ENCODE measurements at regions not wholly inside any gene's neighbourhood (a gene's known extent, or its start where the extent isn't known, plus 50 kb on each side); places are given as distances from the start of the nearest gene placed in this dataset.
"Not testable (repeated sequence)": the region's sequence is repeated elsewhere in the genome, so short reads cannot be mapped to it uniquely, and the experiment has no call there.

GRCh38 chr10:38209332-38209731 is 115.2 kb downstream of the ZNF37A start:
- H3K4me3 ChIP-seq (ENCODE audit: insufficient read depth, low read depth, low read length), result no peak overlapping the region
- H3K36me3 ChIP-seq (replicated peaks; ENCODE audit: control insufficient read depth, insufficient read depth, low read length), result no peaks in the 10 kb centered on the region
- DNase-seq, result no peak
- H3K27me3 ChIP-seq (ENCODE audit: control insufficient read depth, insufficient read depth, low read length), result no peaks in the 10 kb centered on the region

GRCh38 chr10:38209748-38210147 is 115.6 kb downstream of the ZNF37A start:
- not testable (repeated sequence) for H3K4me3 ChIP-seq (ENCODE audit: insufficient read depth, low read depth, low read length); H3K27me3 ChIP-seq (ENCODE audit: control insufficient read depth, insufficient read depth, low read length); DNase-seq; H3K36me3 ChIP-seq (replicated peaks; ENCODE audit: control insufficient read depth, insufficient read depth, low read length)

DNA sequence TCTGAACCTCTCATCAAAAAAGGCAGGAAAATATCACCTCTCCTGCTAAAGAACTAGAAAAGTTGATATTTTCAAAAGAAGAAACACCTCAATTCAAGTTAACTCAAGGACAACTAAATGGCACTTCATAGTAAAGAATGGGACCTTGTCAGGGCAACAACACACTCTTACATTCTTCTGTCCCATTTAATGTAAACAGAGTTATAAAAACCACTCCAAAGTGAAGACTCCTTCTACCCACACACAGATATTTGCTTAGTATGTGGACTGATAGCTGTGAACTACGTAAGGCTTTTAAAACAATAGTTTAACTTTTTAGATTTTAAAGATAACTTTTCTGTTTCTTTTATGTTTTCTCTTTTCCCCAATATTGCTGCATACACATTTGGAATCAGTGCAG is 118.3 kb downstream of the ZNF37A start:
- no peak for DNase-seq
- no peaks in the 10 kb centered on the region for H3K27me3 ChIP-seq (ENCODE audit: control insufficient read depth, insufficient read depth, low read length)
- H3K36me3 ChIP-seq (replicated peaks; ENCODE audit: control insufficient read depth, insufficient read depth, low read length), result no peaks in the 10 kb centered on the region
- H3K4me3 ChIP-seq (ENCODE audit: insufficient read depth, low read depth, low read length), result no peak overlapping the region

DNA sequence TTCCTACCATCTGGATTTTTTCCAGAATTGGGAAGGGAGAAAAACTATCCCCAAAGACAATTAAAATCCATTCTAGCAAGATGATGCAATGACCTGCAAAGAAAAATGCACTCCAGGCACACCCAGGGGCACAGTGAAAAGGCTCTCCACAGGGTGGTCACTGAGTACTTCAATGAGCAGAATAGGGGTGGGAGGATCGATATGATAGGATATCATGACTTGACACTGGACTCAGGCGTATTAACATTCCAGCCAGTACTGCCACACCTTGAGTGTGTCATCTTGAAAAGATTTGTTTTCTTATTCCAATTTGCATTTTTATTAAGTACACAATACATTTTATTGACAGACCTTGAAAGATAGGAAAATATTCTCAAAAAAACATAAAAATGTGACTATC is 132.2 kb downstream of the ZNF37A start:
- H3K27me3 ChIP-seq (ENCODE audit: control insufficient read depth, insufficient read depth, low read length), result no peaks in the 10 kb centered on the region
- H3K36me3 ChIP-seq (replicated peaks; ENCODE audit: control insufficient read depth, insufficient read depth, low read length), result no peaks in the 10 kb centered on the region
- H3K4me3 ChIP-seq (ENCODE audit: insufficient read depth, low read depth, low read length), result no peak overlapping the region
- DNase-seq, result no peak

DNA sequence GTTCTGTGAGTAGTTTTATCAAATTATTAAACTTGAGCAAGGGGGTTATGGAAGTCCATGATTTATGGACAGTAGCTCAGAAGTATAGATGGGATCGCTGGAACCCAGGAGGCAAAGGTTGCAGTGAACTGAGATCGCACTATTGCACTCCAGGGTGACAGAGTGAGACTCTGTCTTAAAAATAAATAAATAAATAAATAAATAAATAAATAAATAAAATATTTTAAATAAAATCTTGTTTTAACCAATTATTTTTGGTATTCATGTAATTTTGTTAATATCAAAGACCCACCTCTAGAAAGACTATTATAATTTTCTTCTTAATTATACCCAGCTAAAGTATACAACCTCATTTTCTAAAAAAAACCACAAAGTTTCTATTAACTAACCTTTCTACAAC is 134.3 kb downstream of the ZNF37A start:
- Histone ChIP-seq H3K36me3 (replicated peaks; ENCODE audit: control insufficient read depth, insufficient read depth, low read length) (no peaks in the 10 kb centered on the region), H3K27me3 (ENCODE audit: control insufficient read depth, insufficient read depth, low read length) (no peaks in the 10 kb centered on the region), H3K4me3 (ENCODE audit: insufficient read depth, low read depth, low read length) (no peak overlapping the region)
- no peak for DNase-seq

DNA sequence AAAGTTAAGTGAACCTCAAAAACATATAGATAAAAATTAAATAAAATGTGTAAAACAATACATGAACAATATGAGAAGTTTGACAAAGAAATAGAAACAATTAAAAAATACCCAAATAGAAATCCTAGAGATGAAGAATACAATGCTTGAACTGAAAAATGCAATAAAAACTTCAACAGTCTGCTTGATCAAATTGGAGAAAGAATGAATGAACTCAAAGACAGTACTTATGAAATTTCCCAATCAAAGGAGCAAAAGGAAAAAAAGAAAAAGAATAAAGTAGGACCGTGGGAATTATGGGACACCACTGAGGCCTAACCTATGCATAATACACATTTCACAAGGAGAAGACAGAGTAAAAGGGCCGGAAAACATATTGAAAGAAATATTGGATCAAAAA is 144.3 kb downstream of the ZNF37A start:
- H3K36me3 ChIP-seq (replicated peaks; ENCODE audit: control insufficient read depth, insufficient read depth, low read length), result not testable (repeated sequence)

GRCh38 chr10:38242061-38242649 is 148.0 kb downstream of the ZNF37A start:
- H3K36me3 ChIP-seq (replicated peaks; ENCODE audit: control insufficient read depth, insufficient read depth, low read length); H3K4me3 ChIP-seq (ENCODE audit: insufficient read depth, low read depth, low read length); H3K27me3 ChIP-seq (ENCODE audit: control insufficient read depth, insufficient read depth, low read length); DNase-seq: not testable (repeated sequence)

More for the DNA sequence above, 144.3 kb downstream of the ZNF37A start:
- H3K4me3 ChIP-seq (ENCODE audit: insufficient read depth, low read depth, low read length); H3K27me3 ChIP-seq (ENCODE audit: control insufficient read depth, insufficient read depth, low read length); DNase-seq: not testable (repeated sequence)

DNA sequence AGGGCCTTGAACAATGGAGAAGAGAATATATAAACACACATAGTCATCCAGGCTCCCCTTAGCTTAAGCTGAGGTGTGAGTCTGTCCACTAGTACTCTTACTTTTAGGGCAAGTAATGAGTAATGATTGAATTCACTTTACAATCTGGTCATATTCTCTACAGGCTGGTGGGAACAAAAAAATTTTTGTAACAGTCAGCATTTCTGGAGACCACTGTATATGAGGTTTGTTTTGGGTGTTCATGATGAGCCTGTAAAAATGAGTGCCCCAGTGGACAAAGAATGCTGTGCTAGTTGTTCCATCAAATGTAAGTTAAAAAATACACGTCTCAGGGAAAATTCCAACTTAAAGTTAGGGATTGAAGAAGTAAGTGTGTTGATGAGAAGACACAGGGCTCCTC is 154.0 kb downstream of the ZNF37A start:
- DNase-seq; H3K36me3 ChIP-seq (replicated peaks; ENCODE audit: control insufficient read depth, insufficient read depth, low read length); H3K4me3 ChIP-seq (ENCODE audit: insufficient read depth, low read depth, low read length); H3K27me3 ChIP-seq (ENCODE audit: control insufficient read depth, insufficient read depth, low read length): not testable (repeated sequence)

DNA sequence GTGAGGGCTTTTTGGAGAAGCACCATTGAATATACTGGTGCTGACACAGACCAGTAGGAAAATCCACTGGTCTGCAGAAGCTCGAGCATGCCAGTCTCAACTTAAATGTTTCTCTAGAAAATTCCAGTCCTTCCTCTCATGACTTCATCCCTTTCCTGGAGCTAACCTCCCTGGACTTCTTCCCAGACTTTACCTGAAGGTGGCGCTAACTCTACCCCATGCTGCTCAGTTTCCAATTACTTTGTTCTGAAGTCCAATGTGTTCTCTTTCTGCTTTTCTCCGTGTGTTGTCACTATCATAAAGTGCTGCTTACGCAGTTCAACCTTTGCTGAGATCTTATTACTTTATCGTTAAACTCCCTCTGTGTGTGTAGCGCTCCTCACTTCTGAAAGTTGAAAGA is 158.4 kb downstream of the ZNF37A start:
- H3K4me3 ChIP-seq (ENCODE audit: insufficient read depth, low read depth, low read length); H3K36me3 ChIP-seq (replicated peaks; ENCODE audit: control insufficient read depth, insufficient read depth, low read length); H3K27me3 ChIP-seq (ENCODE audit: control insufficient read depth, insufficient read depth, low read length); DNase-seq: not testable (repeated sequence)

DNA sequence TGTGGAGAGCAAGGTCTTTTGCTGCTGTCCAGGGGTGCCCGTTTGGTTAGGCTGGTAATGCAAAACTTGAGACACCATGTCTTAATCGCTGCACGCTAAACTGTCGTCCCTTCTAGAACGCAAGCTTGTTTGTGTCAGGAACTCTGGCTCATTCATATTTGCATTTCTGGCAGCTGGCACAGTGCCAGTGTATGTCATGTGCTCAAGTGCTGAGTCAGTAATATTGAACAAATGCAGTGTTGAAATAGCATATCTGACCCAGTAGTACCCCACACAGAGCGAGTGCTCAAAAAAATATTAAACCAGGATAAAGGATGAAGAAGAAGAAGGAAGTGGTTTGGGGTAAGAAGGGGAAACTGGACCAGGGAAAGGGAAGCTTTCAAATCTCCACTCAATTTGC is 173.4 kb downstream of the ZNF37A start:
- H3K36me3 ChIP-seq (replicated peaks; ENCODE audit: control insufficient read depth, insufficient read depth, low read length); H3K27me3 ChIP-seq (ENCODE audit: control insufficient read depth, insufficient read depth, low read length); DNase-seq; H3K4me3 ChIP-seq (ENCODE audit: insufficient read depth, low read depth, low read length): not testable (repeated sequence)

DNA sequence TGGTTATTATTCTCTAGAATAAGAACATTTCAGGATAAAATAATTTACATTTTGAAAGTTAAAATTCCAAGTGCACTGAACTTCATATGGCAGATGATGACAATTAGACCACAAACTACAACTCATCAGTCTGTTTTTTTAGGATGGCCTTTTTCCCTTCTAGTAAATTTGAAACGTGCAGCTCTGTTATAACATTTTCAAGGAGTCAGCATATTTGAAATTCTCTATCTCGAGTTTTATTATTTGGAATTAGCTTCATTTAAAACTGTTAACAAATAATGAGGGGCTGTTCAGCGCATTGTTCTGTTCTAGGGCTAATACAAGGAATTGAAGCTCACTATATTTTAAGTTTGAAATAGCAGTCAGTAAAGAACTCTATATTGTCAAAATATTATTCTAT is 176.9 kb downstream of the ZNF37A start:
- not testable (repeated sequence) for H3K36me3 ChIP-seq (replicated peaks; ENCODE audit: control insufficient read depth, insufficient read depth, low read length); H3K27me3 ChIP-seq (ENCODE audit: control insufficient read depth, insufficient read depth, low read length); DNase-seq

GRCh38 chr10:38274879-38275278 is 180.7 kb downstream of the ZNF37A start:
- DNase-seq; H3K36me3 ChIP-seq (replicated peaks; ENCODE audit: control insufficient read depth, insufficient read depth, low read length); H3K4me3 ChIP-seq (ENCODE audit: insufficient read depth, low read depth, low read length); H3K27me3 ChIP-seq (ENCODE audit: control insufficient read depth, insufficient read depth, low read length): not testable (repeated sequence)

More for the DNA sequence above, 176.9 kb downstream of the ZNF37A start:
- H3K4me3 ChIP-seq (ENCODE audit: insufficient read depth, low read depth, low read length), result not testable (repeated sequence)

DNA sequence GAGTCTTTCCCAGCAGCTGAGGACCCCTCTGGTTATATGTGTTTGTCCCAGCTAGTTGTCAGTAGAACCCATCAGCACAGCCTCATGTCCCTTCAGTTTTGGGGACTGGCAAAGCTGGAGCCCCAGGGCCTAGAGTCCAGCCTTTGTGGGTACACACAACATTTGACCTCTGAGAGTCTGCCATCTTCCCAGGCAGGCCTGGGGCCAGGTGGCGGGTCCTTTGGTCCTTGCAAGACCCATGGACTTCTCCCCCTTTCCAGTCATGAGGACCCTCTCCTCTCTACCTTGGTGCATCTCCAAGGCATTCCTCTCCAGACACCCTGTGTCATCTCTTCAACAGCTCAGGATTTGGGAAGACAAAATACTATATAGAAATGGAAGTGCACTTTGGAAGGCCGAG is 198.4 kb downstream of the ZNF37A start:
- not testable (repeated sequence) for DNase-seq; H3K4me3 ChIP-seq (ENCODE audit: insufficient read depth, low read depth, low read length); H3K36me3 ChIP-seq (replicated peaks; ENCODE audit: control insufficient read depth, insufficient read depth, low read length); H3K27me3 ChIP-seq (ENCODE audit: control insufficient read depth, insufficient read depth, low read length)

DNA sequence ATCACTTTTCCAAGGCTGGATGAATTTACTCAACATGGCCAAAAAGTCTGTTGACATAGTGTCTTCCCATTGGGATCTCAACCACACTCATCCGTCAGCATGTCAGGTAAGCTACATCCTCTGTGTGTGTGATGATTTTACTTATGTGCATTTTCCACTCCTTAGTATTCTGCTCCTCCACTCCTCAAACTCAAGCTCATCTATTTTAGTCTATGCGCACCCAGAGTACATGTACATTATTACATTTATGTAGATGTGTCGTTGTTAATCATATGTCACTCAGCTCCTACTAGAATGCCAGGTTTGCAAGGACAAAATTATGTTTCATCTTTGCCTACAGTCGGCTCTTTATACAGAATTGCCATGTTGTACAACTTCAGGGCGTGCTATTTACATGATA is 216.0 kb downstream of the ZNF37A start:
- not testable (repeated sequence) for H3K27me3 ChIP-seq (ENCODE audit: control insufficient read depth, insufficient read depth, low read length); DNase-seq; H3K36me3 ChIP-seq (replicated peaks; ENCODE audit: control insufficient read depth, insufficient read depth, low read length); H3K4me3 ChIP-seq (ENCODE audit: insufficient read depth, low read depth, low read length)

- DNase-seq, result not testable (repeated sequence)
Observed at GRCh38 chr10:38315090-38315805, 221.1 kb downstream of the ZNF37A start.

More at GRCh38 chr10:38315090-38315805, 221.1 kb downstream of the ZNF37A start:
- not testable (repeated sequence) for H3K36me3 ChIP-seq (replicated peaks; ENCODE audit: control insufficient read depth, insufficient read depth, low read length); H3K27me3 ChIP-seq (ENCODE audit: control insufficient read depth, insufficient read depth, low read length); H3K4me3 ChIP-seq (ENCODE audit: insufficient read depth, low read depth, low read length)

All from H7 (cell line).